Panc1 (cell line): ENCODE measurements at regions not wholly inside any gene's neighbourhood (a gene's known extent, or its start where the extent isn't known, plus 50 kb on each side); places are given as distances from the start of the nearest gene placed in this dataset.

ENCODE experiments used
- ATAC-seq: fragments of 200-7000 bp; cut with Tn5 transposase; 2 replicates; pipeline ENCODE4 v1.9.1; 2020; ENCODE audit warnings: mild to moderate bottlenecking, moderate library complexity
- BruUV-seq: library from RNA; stranded (reverse); fragments of 400-500 nt; replicated peaks from 2 replicates; lab custom pipeline; 2021; lab: Mats Ljungman, UMichigan
- CTCF ChIA-PET: fragments of 300-600 bp; sonication (Branson Sonifier 250); formaldehyde crosslinking; loops from one replicate; lab custom pipeline; 2022; ENCODE audit warnings: antibody characterized with exemption; lab: Charles Lee
- POLR2A ChIA-PET: fragments of 300-600 bp; sonication (Branson Sonifier 250); formaldehyde crosslinking; loops from one replicate; lab custom pipeline; 2022; ENCODE audit warnings: antibody characterized with exemption; lab: Charles Lee
- DNase-seq: peaks from one replicate; pipeline ENCODE4 v3.0.0-alpha.2; 2010; ENCODE audit warnings: low read depth, low spot score
- H3K27ac ChIP-seq: 2 replicates; pipeline ENCODE4 v1.5.1; 2011; ENCODE audit warnings: mild to moderate bottlenecking, low read length, inconsistent platforms
- H3K27me3 ChIP-seq: fragments of 200-500 bp; sonication (Bioruptor generic); 2 replicates; pipeline ENCODE4 v1.6.0; 2014; ENCODE audit warnings: low read length, inconsistent platforms; ENCODE audit not compliant: control insufficient read depth, insufficient read depth
- H3K36me3 ChIP-seq: fragments of 200-500 bp; sonication (Bioruptor generic); 2 replicates; pipeline ENCODE4 v1.5.1; 2014; ENCODE audit warnings: inconsistent platforms, mild to moderate bottlenecking, low read length, moderate library complexity; ENCODE audit not compliant: control insufficient read depth, insufficient read depth
- H3K4me1 ChIP-seq: 2 replicates; pipeline ENCODE4 v1.5.1; 2011; ENCODE audit warnings: inconsistent platforms, mild to moderate bottlenecking, low read length, moderate library complexity; ENCODE audit not compliant: control insufficient read depth, insufficient read depth
- H3K4me3 ChIP-seq, 2 experiments: 2 replicates each; pipeline ENCODE4 v1.5.1; 2011 to 2012; ENCODE audit warnings: low read depth in 2 of 2, low read length in 2 of 2, mild to moderate bottlenecking in 2 of 2, inconsistent platforms in 1 of 2, moderate library complexity in 1 of 2
- H3K9me3 ChIP-seq: fragments of 200-500 bp; sonication (Bioruptor generic); 2 replicates; pipeline ENCODE4 v1.5.1; 2014; ENCODE audit warnings: low read depth, mild to moderate bottlenecking, inconsistent platforms, low read length, moderate library complexity; ENCODE audit not compliant: control insufficient read depth, insufficient read depth
- POLR2AphosphoS5 ChIP-seq: IDR thresholded peaks from 2 replicates; pipeline ENCODE4 v1.6.1; 2012; ENCODE audit warnings: mild to moderate bottlenecking, low read depth, low read length, moderate library complexity
- SIN3A ChIP-seq: IDR thresholded peaks from 2 replicates; pipeline ENCODE4 v1.6.1; 2012; ENCODE audit warnings: low read depth, mild to moderate bottlenecking, low read length, moderate library complexity, borderline replicate concordance; ENCODE audit not compliant: insufficient read depth
- TCF7L2 ChIP-seq: IDR thresholded peaks from 2 replicates; pipeline ENCODE4 v1.6.1; 2011; ENCODE audit warnings: mild to moderate bottlenecking, low read depth, low read length, inconsistent platforms
- in situ Hi-C: cut with HindIII; loops from 2 replicates; pipeline ENCODE4 v1.10.0; 2016; ENCODE audit warnings: low sequenced_read_pairs, low pct_unique_long_range_greater_than_20kb
- intact Hi-C: fragments of 100-400 bp; cut with micrococcal nuclease; formaldehyde crosslinking; loops from one replicate; pipeline ENCODE4 v1.10.0; 2022; ENCODE audit not compliant: unreplicated experiment
- TF ChIP-seq, protein P1 (sequence below), 2 experiments: IDR thresholded peaks; 2 replicates each; pipeline ENCODE4 v1.6.1; 2011 to 2012; ENCODE audit warnings: low read depth in 2 of 2, control low read depth in 1 of 2, low read length in 1 of 2, mild to moderate bottlenecking in 1 of 2, moderate library complexity in 1 of 2; ENCODE audit not compliant: insufficient read depth in 1 of 2
- TF ChIP-seq, protein P2 (sequence below): fragments of 450-650 bp; IDR thresholded peaks from 2 replicates; pipeline ENCODE4 v1.5.1; 2017; ENCODE audit warnings: mild to moderate bottlenecking

DNA sequence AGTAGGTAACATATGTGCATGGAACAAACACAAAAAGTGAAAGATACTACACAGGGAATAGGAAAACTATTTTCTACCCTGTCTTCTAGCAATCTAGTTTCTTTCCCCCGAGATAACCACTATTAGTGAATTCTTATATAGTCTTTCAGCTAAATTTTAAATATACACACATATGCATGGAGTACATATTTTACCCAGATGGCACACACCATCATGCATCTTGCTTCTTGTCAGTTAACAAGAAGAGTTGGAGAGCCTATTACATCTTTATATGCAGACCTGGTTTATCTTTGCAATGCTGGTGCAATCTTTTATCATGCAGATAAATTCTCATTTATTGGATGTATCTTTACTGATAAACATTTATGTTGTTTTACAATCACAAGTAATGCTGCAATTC is 100.4 kb downstream of the OTOR start:
- H3K27me3 ChIP-seq = no peaks in the 10 kb centered on the region
- H3K36me3 ChIP-seq = no peaks in the 10 kb centered on the region
- no peaks in the 10 kb centered on the region for H3K4me1 ChIP-seq
- no peak overlapping the region for H3K27ac ChIP-seq
- CTCF ChIA-PET = no interaction called here
- DNase-seq (no peak), ATAC-seq (no peak)
- in situ Hi-C loops (no loop called here), intact Hi-C loops (no loop called here)
- H3K9me3 ChIP-seq = no peaks in the 10 kb centered on the region
- H3K4me3 ChIP-seq = no peak overlapping the region
- no TSS peak for BruUV-seq
- TF ChIP-seq TCF7L2 (no peak), SIN3A (no peak), POLR2AphosphoS5 (no peak)
- TF ChIP-seq, protein P1, sequence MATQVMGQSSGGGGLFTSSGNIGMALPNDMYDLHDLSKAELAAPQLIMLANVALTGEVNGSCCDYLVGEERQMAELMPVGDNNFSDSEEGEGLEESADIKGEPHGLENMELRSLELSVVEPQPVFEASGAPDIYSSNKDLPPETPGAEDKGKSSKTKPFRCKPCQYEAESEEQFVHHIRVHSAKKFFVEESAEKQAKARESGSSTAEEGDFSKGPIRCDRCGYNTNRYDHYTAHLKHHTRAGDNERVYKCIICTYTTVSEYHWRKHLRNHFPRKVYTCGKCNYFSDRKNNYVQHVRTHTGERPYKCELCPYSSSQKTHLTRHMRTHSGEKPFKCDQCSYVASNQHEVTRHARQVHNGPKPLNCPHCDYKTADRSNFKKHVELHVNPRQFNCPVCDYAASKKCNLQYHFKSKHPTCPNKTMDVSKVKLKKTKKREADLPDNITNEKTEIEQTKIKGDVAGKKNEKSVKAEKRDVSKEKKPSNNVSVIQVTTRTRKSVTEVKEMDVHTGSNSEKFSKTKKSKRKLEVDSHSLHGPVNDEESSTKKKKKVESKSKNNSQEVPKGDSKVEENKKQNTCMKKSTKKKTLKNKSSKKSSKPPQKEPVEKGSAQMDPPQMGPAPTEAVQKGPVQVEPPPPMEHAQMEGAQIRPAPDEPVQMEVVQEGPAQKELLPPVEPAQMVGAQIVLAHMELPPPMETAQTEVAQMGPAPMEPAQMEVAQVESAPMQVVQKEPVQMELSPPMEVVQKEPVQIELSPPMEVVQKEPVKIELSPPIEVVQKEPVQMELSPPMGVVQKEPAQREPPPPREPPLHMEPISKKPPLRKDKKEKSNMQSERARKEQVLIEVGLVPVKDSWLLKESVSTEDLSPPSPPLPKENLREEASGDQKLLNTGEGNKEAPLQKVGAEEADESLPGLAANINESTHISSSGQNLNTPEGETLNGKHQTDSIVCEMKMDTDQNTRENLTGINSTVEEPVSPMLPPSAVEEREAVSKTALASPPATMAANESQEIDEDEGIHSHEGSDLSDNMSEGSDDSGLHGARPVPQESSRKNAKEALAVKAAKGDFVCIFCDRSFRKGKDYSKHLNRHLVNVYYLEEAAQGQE (IDR thresholded peaks at IDR 0.05; ENCODE audit: insufficient read depth in 1 of 2, low read depth in 2 of 2, low read length in 1 of 2) = no peak
- TF ChIP-seq, protein P2, sequence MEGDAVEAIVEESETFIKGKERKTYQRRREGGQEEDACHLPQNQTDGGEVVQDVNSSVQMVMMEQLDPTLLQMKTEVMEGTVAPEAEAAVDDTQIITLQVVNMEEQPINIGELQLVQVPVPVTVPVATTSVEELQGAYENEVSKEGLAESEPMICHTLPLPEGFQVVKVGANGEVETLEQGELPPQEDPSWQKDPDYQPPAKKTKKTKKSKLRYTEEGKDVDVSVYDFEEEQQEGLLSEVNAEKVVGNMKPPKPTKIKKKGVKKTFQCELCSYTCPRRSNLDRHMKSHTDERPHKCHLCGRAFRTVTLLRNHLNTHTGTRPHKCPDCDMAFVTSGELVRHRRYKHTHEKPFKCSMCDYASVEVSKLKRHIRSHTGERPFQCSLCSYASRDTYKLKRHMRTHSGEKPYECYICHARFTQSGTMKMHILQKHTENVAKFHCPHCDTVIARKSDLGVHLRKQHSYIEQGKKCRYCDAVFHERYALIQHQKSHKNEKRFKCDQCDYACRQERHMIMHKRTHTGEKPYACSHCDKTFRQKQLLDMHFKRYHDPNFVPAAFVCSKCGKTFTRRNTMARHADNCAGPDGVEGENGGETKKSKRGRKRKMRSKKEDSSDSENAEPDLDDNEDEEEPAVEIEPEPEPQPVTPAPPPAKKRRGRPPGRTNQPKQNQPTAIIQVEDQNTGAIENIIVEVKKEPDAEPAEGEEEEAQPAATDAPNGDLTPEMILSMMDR = no peak
- POLR2A ChIA-PET = no interaction called here

DNA sequence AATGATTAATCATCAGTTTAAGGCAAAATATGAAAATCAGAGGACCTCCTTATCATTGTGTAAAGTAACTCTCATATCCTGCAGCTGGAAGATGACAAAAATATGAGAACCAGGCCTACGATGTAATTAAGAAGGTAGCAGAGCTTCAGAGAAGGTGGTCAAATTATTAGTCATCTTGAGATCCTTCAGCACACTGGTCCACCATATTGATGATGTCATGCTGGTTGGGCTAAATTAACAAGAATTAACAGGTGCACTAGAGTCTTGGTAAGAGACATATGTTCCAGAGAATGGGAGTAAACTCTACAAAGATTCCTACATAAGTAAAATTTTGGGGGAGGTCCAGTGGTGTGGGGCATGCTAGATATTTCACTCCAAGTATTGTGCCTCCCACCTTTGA is 112.8 kb downstream of the OTOR start:
- no peaks in the 10 kb centered on the region for H3K27me3 ChIP-seq
- POLR2A ChIA-PET = no interaction called here
- no peaks in the 10 kb centered on the region for H3K4me1 ChIP-seq
- no peaks in the 10 kb centered on the region for H3K36me3 ChIP-seq
- no peak overlapping the region for H3K27ac ChIP-seq
- H3K4me3 ChIP-seq = no peak overlapping the region
- TF ChIP-seq POLR2AphosphoS5 = no peak
- TF ChIP-seq, protein P2 = no peak
- no peak for TF ChIP-seq SIN3A
- no peaks in the 10 kb centered on the region for H3K9me3 ChIP-seq
- in situ Hi-C loops = no loop called here
- CTCF ChIA-PET = no interaction called here
- no TSS peak for BruUV-seq
- intact Hi-C loops = no loop called here
- ATAC-seq (no peak), DNase-seq (no peak)

DNA sequence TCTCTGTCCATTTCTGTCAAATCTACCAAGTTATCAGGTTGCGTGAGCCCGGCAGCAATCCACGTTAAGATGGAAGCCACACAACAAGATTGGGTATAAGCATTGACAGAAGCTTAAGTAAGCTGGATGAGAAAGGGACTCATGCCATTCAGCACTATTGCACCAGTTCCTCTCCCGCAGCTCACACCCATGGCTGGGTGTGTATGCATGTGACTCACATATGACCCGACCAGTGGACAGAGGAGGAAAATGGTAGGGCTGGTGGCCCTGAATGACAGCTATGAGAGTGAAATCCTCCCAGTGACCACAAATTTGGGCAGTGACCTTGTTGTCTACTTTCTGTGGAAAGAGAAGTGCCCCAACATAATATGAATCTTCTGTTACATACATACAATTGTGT is 113.5 kb downstream of the OTOR start:
- no peak overlapping the region for H3K4me3 ChIP-seq
- no peaks in the 10 kb centered on the region for H3K36me3 ChIP-seq
- in situ Hi-C loops = no loop called here
- H3K9me3 ChIP-seq = no peaks in the 10 kb centered on the region
- no peak for ATAC-seq
- intact Hi-C loops = no loop called here
- CTCF ChIA-PET = no interaction called here
- H3K27ac ChIP-seq = no peak overlapping the region
- TF ChIP-seq TCF7L2 (no peak), POLR2AphosphoS5 (no peak), SIN3A (no peak)
- TF ChIP-seq, protein P2 = no peak
- TF ChIP-seq, protein P1 (IDR thresholded peaks at IDR 0.05; ENCODE audit: insufficient read depth in 1 of 2, low read depth in 2 of 2, low read length in 1 of 2) = no peak
- no peak for DNase-seq
- no peaks in the 10 kb centered on the region for H3K27me3 ChIP-seq
- no TSS peak for BruUV-seq
- POLR2A ChIA-PET = no interaction called here
- no peaks in the 10 kb centered on the region for H3K4me1 ChIP-seq
